ENCODE measurements at regions not wholly inside any gene's neighbourhood (a gene's known extent, or its start where the extent isn't known, plus 50 kb on each side); places are given as distances from the start of the nearest gene placed in this dataset.

- Histone ChIP-seq H3K79me2 (ENCODE audit: control insufficient read depth, insufficient read depth, low read length, unreplicated experiment) (no peaks in the 10 kb centered on the region), H3K27me3 (ENCODE audit: insufficient read depth, low read length) (no peaks in the 10 kb centered on the region), H3K4me1 (ENCODE audit: control insufficient read depth, insufficient read depth, low read length, unreplicated experiment) (peaks cover 42% of the 10 kb centered on the region), H3K36me3 (ENCODE audit: insufficient read depth, low read length) (no peaks in the 10 kb centered on the region), H3K4me3 (ENCODE audit: low read depth, low read length) (no peak overlapping the region), H2AFZ (ENCODE audit: low read length, unreplicated experiment) (no peak overlapping the region), H3K27ac (ENCODE audit: low read depth, low read length) (no peak overlapping the region)
Measured at GRCh38 chr2:111701266-111701665, 182.7 kb downstream of the ANAPC1 start.

GRCh38 chr2:111701798-111702118 lies 182.2 kb downstream of the ANAPC1 start:
- Histone ChIP-seq H3K4me3 (ENCODE audit: low read depth, low read length) (no peak overlapping the region), H2AFZ (ENCODE audit: low read length, unreplicated experiment) (no peak overlapping the region), H3K4me1 (ENCODE audit: control insufficient read depth, insufficient read depth, low read length, unreplicated experiment) (peaks cover 45% of the 10 kb centered on the region), H3K36me3 (ENCODE audit: insufficient read depth, low read length) (no peaks in the 10 kb centered on the region), H3K27me3 (ENCODE audit: insufficient read depth, low read length) (no peaks in the 10 kb centered on the region), H3K79me2 (ENCODE audit: control insufficient read depth, insufficient read depth, low read length, unreplicated experiment) (no peaks in the 10 kb centered on the region), H3K27ac (ENCODE audit: low read depth, low read length) (no peak overlapping the region)

GRCh38 chr2:111702119-111702803 lies 181.7 kb downstream of the ANAPC1 start:
- no peak overlapping the region for H3K27ac ChIP-seq (ENCODE audit: low read depth, low read length)
- H3K36me3 ChIP-seq (ENCODE audit: insufficient read depth, low read length) = no peaks in the 10 kb centered on the region
- H3K4me1 ChIP-seq (ENCODE audit: control insufficient read depth, insufficient read depth, low read length, unreplicated experiment) = peaks cover 45% of the 10 kb centered on the region
- H2AFZ ChIP-seq (ENCODE audit: low read length, unreplicated experiment) = no peak overlapping the region
- no peak overlapping the region for H3K4me3 ChIP-seq (ENCODE audit: low read depth, low read length)
- no peaks in the 10 kb centered on the region for H3K79me2 ChIP-seq (ENCODE audit: control insufficient read depth, insufficient read depth, low read length, unreplicated experiment)
- no peaks in the 10 kb centered on the region for H3K27me3 ChIP-seq (ENCODE audit: insufficient read depth, low read length)

GRCh38 chr2:111702804-111703196 lies 181.2 kb downstream of the ANAPC1 start:
- peaks cover 44% of the 10 kb centered on the region for H3K4me1 ChIP-seq (ENCODE audit: control insufficient read depth, insufficient read depth, low read length, unreplicated experiment)
- H3K27me3 ChIP-seq (ENCODE audit: insufficient read depth, low read length) = 0 out of 2 replicates have a peak, but pooled peaks cover 3% of the 10 kb centered on the region

GRCh38 chr2:111703759-111704158 lies 180.2 kb downstream of the ANAPC1 start:
- no peak overlapping the region for H3K27ac ChIP-seq (ENCODE audit: low read depth, low read length)
- H3K79me2 ChIP-seq (ENCODE audit: control insufficient read depth, insufficient read depth, low read length, unreplicated experiment) = no peaks in the 10 kb centered on the region
- H3K36me3 ChIP-seq (ENCODE audit: insufficient read depth, low read length) = no peaks in the 10 kb centered on the region
- H3K4me1 ChIP-seq (ENCODE audit: control insufficient read depth, insufficient read depth, low read length, unreplicated experiment) = peaks cover 36% of the 10 kb centered on the region
- 0 out of 2 replicates have a peak, but pooled peaks cover 3% of the 10 kb centered on the region for H3K27me3 ChIP-seq (ENCODE audit: insufficient read depth, low read length)
- no peak overlapping the region for H2AFZ ChIP-seq (ENCODE audit: low read length, unreplicated experiment)
- no peak overlapping the region for H3K4me3 ChIP-seq (ENCODE audit: low read depth, low read length)

More at GRCh38 chr2:111702804-111703196, 181.2 kb downstream of the ANAPC1 start:
- H3K4me3 ChIP-seq (ENCODE audit: low read depth, low read length) = no peak overlapping the region
- no peaks in the 10 kb centered on the region for H3K79me2 ChIP-seq (ENCODE audit: control insufficient read depth, insufficient read depth, low read length, unreplicated experiment)
- H2AFZ ChIP-seq (ENCODE audit: low read length, unreplicated experiment) = no peak overlapping the region
- H3K36me3 ChIP-seq (ENCODE audit: insufficient read depth, low read length) = no peaks in the 10 kb centered on the region
- H3K27ac ChIP-seq (ENCODE audit: low read depth, low read length) = no peak overlapping the region

- no peak overlapping the region for H3K4me3 ChIP-seq (ENCODE audit: low read depth, low read length)
- H3K36me3 ChIP-seq (ENCODE audit: insufficient read depth, low read length) = no peaks in the 10 kb centered on the region
- H2AFZ ChIP-seq (ENCODE audit: low read length, unreplicated experiment) = no peak overlapping the region
- H3K27ac ChIP-seq (ENCODE audit: low read depth, low read length) = no peak overlapping the region
- peaks cover 4% of the 10 kb centered on the region; the same call in 1 of the 2 replicates for H3K27me3 ChIP-seq (ENCODE audit: insufficient read depth, low read length)
- peaks cover 35% of the 10 kb centered on the region for H3K4me1 ChIP-seq (ENCODE audit: control insufficient read depth, insufficient read depth, low read length, unreplicated experiment)
- H3K79me2 ChIP-seq (ENCODE audit: control insufficient read depth, insufficient read depth, low read length, unreplicated experiment) = no peaks in the 10 kb centered on the region
Measured at GRCh38 chr2:111704246-111704645, 179.7 kb downstream of the ANAPC1 start.

GRCh38 chr2:111705239-111705638 lies 178.8 kb downstream of the ANAPC1 start:
- Histone ChIP-seq H3K27me3 (ENCODE audit: insufficient read depth, low read length) (peaks cover 11% of the 10 kb centered on the region; the same call in 1 of the 2 replicates), H3K79me2 (ENCODE audit: control insufficient read depth, insufficient read depth, low read length, unreplicated experiment) (no peaks in the 10 kb centered on the region), H3K36me3 (ENCODE audit: insufficient read depth, low read length) (no peaks in the 10 kb centered on the region), H2AFZ (ENCODE audit: low read length, unreplicated experiment) (no peak overlapping the region), H3K27ac (ENCODE audit: low read depth, low read length) (no peak overlapping the region), H3K4me3 (ENCODE audit: low read depth, low read length) (no peak overlapping the region), H3K4me1 (ENCODE audit: control insufficient read depth, insufficient read depth, low read length, unreplicated experiment) (peaks cover 31% of the 10 kb centered on the region)

- H3K4me1 ChIP-seq (ENCODE audit: control insufficient read depth, insufficient read depth, low read length, unreplicated experiment) = peaks cover 31% of the 10 kb centered on the region
- H2AFZ ChIP-seq (ENCODE audit: low read length, unreplicated experiment) = no peak overlapping the region
- H3K36me3 ChIP-seq (ENCODE audit: insufficient read depth, low read length) = no peaks in the 10 kb centered on the region
- H3K27ac ChIP-seq (ENCODE audit: low read depth, low read length) = no peak overlapping the region
- peaks cover 11% of the 10 kb centered on the region; the same call in 1 of the 2 replicates for H3K27me3 ChIP-seq (ENCODE audit: insufficient read depth, low read length)
- no peaks in the 10 kb centered on the region for H3K79me2 ChIP-seq (ENCODE audit: control insufficient read depth, insufficient read depth, low read length, unreplicated experiment)
- H3K4me3 ChIP-seq (ENCODE audit: low read depth, low read length) = no peak overlapping the region
Measured at GRCh38 chr2:111705711-111706336, 178.2 kb downstream of the ANAPC1 start.

- no peak overlapping the region for H3K4me3 ChIP-seq (ENCODE audit: low read depth, low read length)
- peaks cover 15% of the 10 kb centered on the region; the same call in 1 of the 2 replicates for H3K27me3 ChIP-seq (ENCODE audit: insufficient read depth, low read length)
- H2AFZ ChIP-seq (ENCODE audit: low read length, unreplicated experiment) = no peak overlapping the region
Measured at GRCh38 chr2:111706481-111707001, 177.5 kb downstream of the ANAPC1 start.

GRCh38 chr2:111707700-111708099 lies 176.3 kb downstream of the ANAPC1 start:
- Histone ChIP-seq H2AFZ (ENCODE audit: low read length, unreplicated experiment) (no peak overlapping the region), H3K4me3 (ENCODE audit: low read depth, low read length) (no peak overlapping the region), H3K36me3 (ENCODE audit: insufficient read depth, low read length) (no peaks in the 10 kb centered on the region), H3K27ac (ENCODE audit: low read depth, low read length) (no peak overlapping the region), H3K27me3 (ENCODE audit: insufficient read depth, low read length) (peaks cover 25% of the 10 kb centered on the region; the same call in 1 of the 2 replicates), H3K4me1 (ENCODE audit: control insufficient read depth, insufficient read depth, low read length, unreplicated experiment) (peaks cover 27% of the 10 kb centered on the region), H3K79me2 (ENCODE audit: control insufficient read depth, insufficient read depth, low read length, unreplicated experiment) (no peaks in the 10 kb centered on the region)

More at GRCh38 chr2:111706481-111707001, 177.5 kb downstream of the ANAPC1 start:
- Histone ChIP-seq H3K27ac (ENCODE audit: low read depth, low read length) (no peak overlapping the region), H3K79me2 (ENCODE audit: control insufficient read depth, insufficient read depth, low read length, unreplicated experiment) (no peaks in the 10 kb centered on the region), H3K4me1 (ENCODE audit: control insufficient read depth, insufficient read depth, low read length, unreplicated experiment) (peaks cover 31% of the 10 kb centered on the region), H3K36me3 (ENCODE audit: insufficient read depth, low read length) (no peaks in the 10 kb centered on the region)
